Ovary (tissue), 3 donors: ENCODE measurements at regions not wholly inside any gene's neighbourhood (a gene's known extent, or its start where the extent isn't known, plus 50 kb on each side); places are given as distances from the start of the nearest gene placed in this dataset.

Source experiments
- CTCF ChIP-seq, 3 donors: fragments of 450-650 bp in 2 of 3; fragments of 200-600 bp in 1 of 3; IDR thresholded peaks; one replicate each; pipeline versions ENCODE4 v1.5.1 to v1.8.0; 2016 to 2022; ENCODE audit warnings: antibody characterized with exemption in 3 of 3, mild to moderate bottlenecking in 1 of 3
- EP300 ChIP-seq: sonication (generic); formaldehyde crosslinking; IDR thresholded peaks from one replicate; pipeline ENCODE4 v1.6.1; 2017; ENCODE audit warnings: antibody characterized with exemption
- POLR2A ChIP-seq: fragments of 450-650 bp; IDR thresholded peaks from one replicate; pipeline ENCODE4 v1.6.1; 2017; ENCODE audit warnings: antibody characterized with exemption, mild to moderate bottlenecking, moderate library complexity
- donor health status: DM: no; HTN: no; CAD: no.

GRCh38 chr7:123367031-123367430, 167.3 kb upstream of the SLC13A1 start:
- TF ChIP-seq CTCF (IDR thresholded peaks at IDR 0.05) (no peak), EP300 (no peak), POLR2A (no peak)
